Smooth muscle cell (in vitro differentiated cells): ENCODE measurements at regions not wholly inside any gene's neighbourhood (a gene's known extent, or its start where the extent isn't known, plus 50 kb on each side); places are given as distances from the start of the nearest gene placed in this dataset.

Experiments
- DNase-seq: peaks from one replicate; lab custom pipeline; 2025; ENCODE audit not compliant: unreplicated experiment; lab: John Stamatoyannopoulos, UW
- H2AFZ ChIP-seq: fragments of 200-600 bp; sonication (generic); 2 replicates; pipeline ENCODE4 v1.6.0; 2016; ENCODE audit warnings: antibody characterized with exemption, low read depth, mild to moderate bottlenecking
- H3F3A ChIP-seq: fragments of 200-600 bp; sonication (generic); 2 replicates; pipeline ENCODE4 v1.6.0; 2017; ENCODE audit warnings: antibody characterized with exemption, low read depth
- H3K27ac ChIP-seq: fragments of 200-600 bp; sonication (generic); 2 replicates; pipeline ENCODE4 v1.5.1; 2016; ENCODE audit warnings: low read depth, mild to moderate bottlenecking
- H3K27me3 ChIP-seq: fragments of 200-600 bp; sonication (generic); 2 replicates; pipeline ENCODE4 v1.6.1; 2016; ENCODE audit warnings: low read depth, mild to moderate bottlenecking
- H3K36me3 ChIP-seq: fragments of 200-600 bp; sonication (generic); 2 replicates; pipeline ENCODE4 v1.5.1; 2016; ENCODE audit warnings: low read depth
- H3K4me1 ChIP-seq: fragments of 200-600 bp; sonication (generic); 2 replicates; pipeline ENCODE4 v1.5.1; 2016; ENCODE audit warnings: low read depth
- H3K4me2 ChIP-seq: fragments of 200-600 bp; sonication (generic); 2 replicates; pipeline ENCODE4 v1.6.0; 2016; ENCODE audit warnings: mild to moderate bottlenecking
- H3K4me3 ChIP-seq: fragments of 200-600 bp; sonication (generic); 2 replicates; pipeline ENCODE4 v1.5.1; 2016; ENCODE audit warnings: mild to moderate bottlenecking
- H3K79me2 ChIP-seq: fragments of 200-600 bp; sonication (generic); 2 replicates; pipeline ENCODE4 v1.6.0; 2016; ENCODE audit warnings: low read depth, mild to moderate bottlenecking
- H3K9ac ChIP-seq: fragments of 200-600 bp; sonication (generic); 2 replicates; pipeline ENCODE4 v1.6.0; 2016; ENCODE audit warnings: low read depth
- H3K9me3 ChIP-seq: fragments of 200-600 bp; sonication (generic); replicated peaks from 2 replicates; pipeline ENCODE4 v1.5.1; 2016; ENCODE audit warnings: low read depth
- H4K20me1 ChIP-seq: fragments of 200-600 bp; sonication (generic); 2 replicates; pipeline ENCODE4 v1.6.0; 2016; ENCODE audit warnings: low read depth
- CTCF ChIP-seq: fragments of 200-600 bp; sonication (generic); IDR thresholded peaks from 2 replicates; pipeline ENCODE4 v1.5.1; 2017; ENCODE audit warnings: borderline replicate concordance, mild to moderate bottlenecking, antibody characterized with exemption; ENCODE audit not compliant: insufficient read depth, poor library complexity, severe bottlenecking
- WGBS: methylation state at CpG from one replicate; pipeline ENCODE4 v1.1.7; 2016; ENCODE audit warnings: low lambda C conversion rate; 5-methylcytosine and 5-hydroxymethylcytosine counted together

GRCh38 chr4:182169572-182169971 is 73.6 kb upstream of the TENM3 start:
- H3K36me3 ChIP-seq = no peaks in the 10 kb centered on the region
- no peak overlapping the region for H3K27ac ChIP-seq
- DNase-seq = no peak
- no peak overlapping the region for H2AFZ ChIP-seq
- H3K9me3 ChIP-seq = no peaks in the 10 kb centered on the region
- H3K4me1 ChIP-seq = no peaks in the 10 kb centered on the region
- 66% methylated on average over 5 of the region's 5 CpGs for WGBS
- peaks cover 98% of the 10 kb centered on the region for H3K79me2 ChIP-seq
- H3K4me2 ChIP-seq = no peak overlapping the region
- TF ChIP-seq CTCF = no peak
- peaks cover 63% of the 10 kb centered on the region for H4K20me1 ChIP-seq
- no peaks in the 10 kb centered on the region for H3F3A ChIP-seq
- H3K27me3 ChIP-seq = no peaks in the 10 kb centered on the region
- H3K9ac ChIP-seq = no peak overlapping the region
- H3K4me3 ChIP-seq = no peak overlapping the region

GRCh38 chr4:182169987-182170386 is 73.2 kb upstream of the TENM3 start:
- H3K79me2 ChIP-seq = peaks cover 98% of the 10 kb centered on the region
- H2AFZ ChIP-seq = no peak overlapping the region
- TF ChIP-seq CTCF = no peak
- no peaks in the 10 kb centered on the region for H3K4me1 ChIP-seq
- H3K9me3 ChIP-seq = no peaks in the 10 kb centered on the region
- 88% methylated on average over 3 of the region's 3 CpGs for WGBS
- DNase-seq = no peak
- no peak overlapping the region for H3K9ac ChIP-seq
- H3K36me3 ChIP-seq = no peaks in the 10 kb centered on the region
- H4K20me1 ChIP-seq = peaks cover 58% of the 10 kb centered on the region
- no peaks in the 10 kb centered on the region for H3K27me3 ChIP-seq
- H3K27ac ChIP-seq = no peak overlapping the region
- H3K4me3 ChIP-seq = no peak overlapping the region
- no peak overlapping the region for H3K4me2 ChIP-seq
- H3F3A ChIP-seq = no peaks in the 10 kb centered on the region

- Histone ChIP-seq H3K9ac (no peak overlapping the region), H3K4me2 (no peak overlapping the region)
Observed at GRCh38 chr4:182170417-182170935, 72.7 kb upstream of the TENM3 start.

More at GRCh38 chr4:182170417-182170935, 72.7 kb upstream of the TENM3 start:
- TF ChIP-seq CTCF = no peak
- Histone ChIP-seq H3K4me1 (no peaks in the 10 kb centered on the region), H3K79me2 (peaks cover 98% of the 10 kb centered on the region), H4K20me1 (peaks cover 54% of the 10 kb centered on the region), H3K27ac (no peak overlapping the region), H2AFZ (no peak overlapping the region), H3K36me3 (no peaks in the 10 kb centered on the region), H3K9me3 (no peaks in the 10 kb centered on the region), H3K4me3 (no peak overlapping the region), H3K27me3 (no peaks in the 10 kb centered on the region), H3F3A (no peaks in the 10 kb centered on the region)
- DNase-seq = no peak
- WGBS = 93% methylated on average over 3 of the region's 3 CpGs
